CD14-positive monocyte (primary cell): ENCODE measurements at regions not wholly inside any gene's neighbourhood (a gene's known extent, or its start where the extent isn't known, plus 50 kb on each side); places are given as distances from the start of the nearest gene placed in this dataset.

Source experiments
- DNase-seq, 3 donors: peaks; one replicate each; pipeline ENCODE4 v3.0.0-alpha.2; 2011 to 2022
- H2AFZ ChIP-seq: 2 replicates; pipeline ENCODE4 v1.6.0; 2012; ENCODE audit warnings: mild to moderate bottlenecking, low read depth, low read length, inconsistent platforms; ENCODE audit not compliant: insufficient read depth, poor library complexity, severe bottlenecking
- H3K27ac ChIP-seq, 2 donors: 1 replicate in 1 of 2; 2 replicates in 1 of 2; pipeline ENCODE4 v1.5.1; 2012 to 2013; ENCODE audit warnings: low read length in 2 of 2, control low read depth in 1 of 2, inconsistent platforms in 1 of 2, low read depth in 1 of 2, mild to moderate bottlenecking in 1 of 2
- H3K27me3 ChIP-seq, 2 donors: one replicate each; pipeline versions ENCODE4 v1.6.0 to v1.6.1; 2011 to 2013; ENCODE audit warnings: low read length in 2 of 2; ENCODE audit not compliant: control insufficient read depth in 2 of 2, insufficient read depth in 2 of 2
- H3K36me3 ChIP-seq, 2 donors: replicated peaks in 1 of 2; 1 replicate in 1 of 2; 2 replicates in 1 of 2; pipeline versions ENCODE4 v1.5.1 to v1.6.1; 2012 to 2013; ENCODE audit warnings: low read length in 2 of 2, control low read depth in 1 of 2, inconsistent platforms in 1 of 2, mild to moderate bottlenecking in 1 of 2; ENCODE audit not compliant: insufficient read depth in 2 of 2, control insufficient read depth in 1 of 2
- H3K4me1 ChIP-seq, 2 donors: 1 replicate in 1 of 2; 2 replicates in 1 of 2; pipeline versions ENCODE4 v1.5.1 to v1.6.1; 2012 to 2013; ENCODE audit warnings: low read length in 2 of 2, control low read depth in 1 of 2, inconsistent platforms in 1 of 2, mild to moderate bottlenecking in 1 of 2, moderate library complexity in 1 of 2; ENCODE audit not compliant: insufficient read depth in 2 of 2, control insufficient read depth in 1 of 2
- H3K4me2 ChIP-seq: replicated peaks from 2 replicates; pipeline ENCODE3; 2012; ENCODE audit warnings: low read length, moderate library complexity, mild to moderate bottlenecking; ENCODE audit not compliant: poor library complexity, severe bottlenecking; ENCODE audit errors: extremely low read depth
- H3K4me3 ChIP-seq, 3 experiments: fragments of 200-600 bp in 1 of 3; sonication (generic) in 1 of 3; replicated peaks in 1 of 3; 1 replicate in 2 of 3; 2 replicates in 1 of 3; pipeline ENCODE4 v1.5.1; 2011 to 2013; ENCODE audit warnings: low read length in 3 of 3, mild to moderate bottlenecking in 3 of 3, control low read depth in 2 of 3, low read depth in 2 of 3, inconsistent platforms in 1 of 3, moderate library complexity in 1 of 3
- H3K79me2 ChIP-seq: 2 replicates; pipeline ENCODE4 v1.6.0; 2012; ENCODE audit warnings: mild to moderate bottlenecking, control low read depth, inconsistent platforms, low read length, moderate library complexity; ENCODE audit not compliant: insufficient read depth
- H3K9ac ChIP-seq: 2 replicates; pipeline ENCODE4 v1.6.0; 2017; ENCODE audit warnings: low read length, mild to moderate bottlenecking; ENCODE audit not compliant: insufficient read depth, poor library complexity, severe bottlenecking
- H3K9me3 ChIP-seq, 2 donors: replicated peaks in 1 of 2; 1 replicate in 1 of 2; 2 replicates in 1 of 2; pipeline versions ENCODE4 v1.5.1 to v1.6.1; 2012 to 2013; ENCODE audit warnings: low read length in 2 of 2, control low read depth in 1 of 2; ENCODE audit not compliant: control insufficient read depth in 1 of 2, insufficient read depth in 1 of 2
- H4K20me1 ChIP-seq: 2 replicates; pipeline ENCODE4 v1.6.0; 2012; ENCODE audit warnings: mild to moderate bottlenecking, low read length, control low read depth, moderate library complexity; ENCODE audit not compliant: insufficient read depth
- H3K27ac Mint-ChIP-seq, 7 donors: one replicate each; pipeline ENCODE4 v1.8.0; 2020; ENCODE audit warnings: mild to moderate bottlenecking in 7 of 7, mixed read lengths in 7 of 7, moderate library complexity in 6 of 7, inconsistent platforms in 2 of 7
- H3K27me3 Mint-ChIP-seq, 3 donors: one replicate each; pipeline ENCODE4 v1.8.0; 2021 to 2022; ENCODE audit warnings: low read depth in 3 of 3, mild to moderate bottlenecking in 3 of 3, mixed read lengths in 3 of 3, moderate library complexity in 3 of 3, inconsistent platforms in 1 of 3
- H3K36me3 Mint-ChIP-seq, 2 donors: one replicate each; pipeline ENCODE4 v1.8.0; 2020; ENCODE audit warnings: mixed read lengths in 2 of 2, inconsistent platforms in 1 of 2, mild to moderate bottlenecking in 1 of 2
- H3K4me1 Mint-ChIP-seq: one replicate; pipeline ENCODE4 v1.8.0; 2020; ENCODE audit warnings: mild to moderate bottlenecking, mixed read lengths
- H3K4me3 Mint-ChIP-seq, 2 donors: one replicate each; pipeline ENCODE4 v1.8.0; 2020; ENCODE audit warnings: mild to moderate bottlenecking in 2 of 2, mixed read lengths in 2 of 2, moderate library complexity in 1 of 2
- H3K9me3 Mint-ChIP-seq, 7 donors: one replicate each; pipeline ENCODE4 v1.8.0; 2020 to 2022; ENCODE audit warnings: mixed read lengths in 7 of 7, mild to moderate bottlenecking in 6 of 7, moderate library complexity in 6 of 7, inconsistent platforms in 2 of 7
- CTCF ChIP-seq: fragments of 200-600 bp; IDR thresholded peaks from one replicate; pipeline ENCODE4 v1.8.0; 2022; ENCODE audit warnings: antibody characterized with exemption, mild to moderate bottlenecking
- WGBS: methylation state at CpG from one replicate; pipeline ENCODE4 v1.1.5; 2013; ENCODE audit warnings: missing lambda C conversion rate; ENCODE audit not compliant: insufficient coverage; 5-methylcytosine and 5-hydroxymethylcytosine counted together
- intact Hi-C, 2 donors: fragments of 100-400 bp; cut with micrococcal nuclease; formaldehyde crosslinking; loops; one replicate each; pipeline versions ENCODE4 v1.15.0 to v1.15.1; 2023

- no peak overlapping the region for H3K4me3 ChIP-seq
- no peaks in the 10 kb centered on the region for H3K79me2 ChIP-seq
- peaks cover 0 to 4% (median 2%) of the 10 kb centered on the region in 7 donors for H3K9me3 Mint-ChIP-seq
- H3K9ac ChIP-seq = no peak overlapping the region
- H3K27me3 ChIP-seq = no peaks in the 10 kb centered on the region
- no CpG with 5 or more reads among the region's 3 CpGs for WGBS
- H3K4me2 ChIP-seq = no peak overlapping the region
- no peaks in the 10 kb centered on the region for H3K36me3 Mint-ChIP-seq
- no peaks in the 10 kb centered on the region for H4K20me1 ChIP-seq
- no peak for DNase-seq
- peaks cover 0 to 8% of the 10 kb centered on the region in 2 donors for H3K4me1 ChIP-seq
- H3K4me1 Mint-ChIP-seq = peaks cover 12% of the 10 kb centered on the region
- no peaks in the 10 kb centered on the region for H3K36me3 ChIP-seq
- no peaks in the 10 kb centered on the region for H3K9me3 ChIP-seq
- no peak overlapping the region for H2AFZ ChIP-seq
- TF ChIP-seq CTCF = no peak
- H3K27me3 Mint-ChIP-seq = peaks cover 0 to 2% (median 2%) of the 10 kb centered on the region in 3 donors
- H3K27ac Mint-ChIP-seq = no peak overlapping the region
- intact Hi-C loops = no loop called here
- no peak overlapping the region for H3K27ac ChIP-seq
- H3K4me3 Mint-ChIP-seq = no peak overlapping the region
Observed at GRCh38 chr18:65990944-65991708, 240.3 kb downstream of the CDH7 start.

DNA sequence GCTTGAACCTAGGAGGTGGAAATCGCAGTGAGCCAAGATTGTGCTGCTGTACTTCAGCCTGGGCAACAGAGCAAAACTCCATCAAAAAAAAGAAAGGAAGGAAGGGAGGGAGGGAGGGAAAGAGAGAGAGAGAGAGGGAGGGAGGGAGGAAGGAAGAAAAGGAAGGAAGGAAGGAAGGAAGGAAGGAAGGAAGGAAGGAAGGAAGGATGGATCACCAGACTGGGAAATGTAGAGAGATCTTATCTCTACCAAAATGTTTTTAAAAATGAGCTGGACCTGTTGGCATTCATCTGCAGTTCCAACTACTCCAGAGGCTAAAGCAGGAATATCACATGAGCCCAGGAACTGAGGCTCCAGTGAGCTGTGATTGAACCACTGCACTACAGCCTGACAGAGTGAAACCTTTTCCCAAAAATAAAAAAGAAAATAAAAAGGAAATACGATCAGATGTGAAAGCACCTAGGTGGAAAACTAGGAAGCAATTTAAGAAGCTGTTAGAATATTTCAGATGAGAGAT is 239.4 kb downstream of the CDH7 start:
- Histone ChIP-seq H4K20me1 (no peaks in the 10 kb centered on the region), H3K27ac (no peak overlapping the region), H3K4me1 (peaks cover 0 to 8% of the 10 kb centered on the region in 2 donors), H3K4me2 (no peak overlapping the region), H3K79me2 (no peaks in the 10 kb centered on the region), H3K27me3 (no peaks in the 10 kb centered on the region), H3K9me3 (no peaks in the 10 kb centered on the region), H3K4me3 (no peak overlapping the region), H2AFZ (no peak overlapping the region), H3K36me3 (no peaks in the 10 kb centered on the region), H3K9ac (no peak overlapping the region)
- no peak overlapping the region for H3K27ac Mint-ChIP-seq
- intact Hi-C loops = no loop called here
- no peak for TF ChIP-seq CTCF
- H3K4me3 Mint-ChIP-seq = no peak overlapping the region
- H3K36me3 Mint-ChIP-seq = no peaks in the 10 kb centered on the region
- H3K4me1 Mint-ChIP-seq = peaks cover 12% of the 10 kb centered on the region
- H3K27me3 Mint-ChIP-seq = peaks cover 0 to 2% (median 2%) of the 10 kb centered on the region in 3 donors
- DNase-seq = no peak
- WGBS = 83% methylated on average over 1 of the region's 2 CpGs
- H3K9me3 Mint-ChIP-seq = peaks cover 0 to 4% (median 2%) of the 10 kb centered on the region in 7 donors
